Urinary bladder (tissue), 3 donors: ENCODE measurements at regions not wholly inside any gene's neighbourhood (a gene's known extent, or its start where the extent isn't known, plus 50 kb on each side); places are given as distances from the start of the nearest gene placed in this dataset.

Experiments
- DNase-seq: peaks from one replicate; pipeline ENCODE4 v3.0.0-alpha.2; 2015; ENCODE audit errors: extremely low spot score
- H3K27ac ChIP-seq: one replicate; pipeline ENCODE4 v1.5.1; 2013; ENCODE audit warnings: low read depth, mild to moderate bottlenecking, moderate library complexity
- H3K36me3 ChIP-seq: one replicate; pipeline ENCODE4 v1.6.1; 2013; ENCODE audit warnings: mild to moderate bottlenecking, moderate library complexity; ENCODE audit not compliant: insufficient read depth
- H3K4me1 ChIP-seq: one replicate; pipeline ENCODE4 v1.6.1; 2013; ENCODE audit warnings: mild to moderate bottlenecking, moderate library complexity; ENCODE audit not compliant: insufficient read depth
- H3K4me3 ChIP-seq: one replicate; pipeline ENCODE4 v1.5.1; 2013; ENCODE audit warnings: low read depth, low read length
- WGBS: extraction: QIAGEN DNeasy Blood & Tissue Kit; methylation state at CpG from one replicate; pipeline ENCODE4 v1.1.7; 2013; 5-methylcytosine and 5-hydroxymethylcytosine counted together
- donor health status: healthy with polysubstance abuse.
- donor health status: healthy.

DNA sequence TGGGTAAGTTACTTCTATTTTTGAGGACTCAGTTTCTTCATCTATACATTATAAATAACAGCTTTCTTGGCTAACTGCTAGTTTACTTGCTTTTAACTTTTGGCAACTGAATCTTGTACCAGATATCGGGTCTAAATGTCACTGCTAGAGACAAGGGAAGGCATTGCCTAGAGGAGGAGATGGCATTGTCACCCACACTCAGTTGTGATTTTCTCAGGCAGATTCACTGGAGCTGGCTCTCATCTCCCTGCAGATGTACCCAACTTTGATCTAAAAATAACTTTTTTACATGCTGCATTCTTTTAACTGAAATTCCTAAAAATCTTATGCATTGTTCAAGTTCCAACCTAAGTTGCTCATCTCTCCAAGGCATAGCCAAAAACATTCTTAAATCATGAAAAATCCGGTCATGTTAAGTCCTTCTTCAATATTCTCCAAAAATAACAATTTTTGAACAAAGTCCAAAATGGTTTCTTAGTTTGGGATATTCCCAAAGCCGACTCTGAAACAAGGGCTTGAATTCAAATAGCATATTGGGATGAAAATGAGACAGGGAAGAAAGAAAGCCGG lies 469.0 kb upstream of the BOD1L1 start:
- WGBS: 68% methylated on average over 4 of the region's 4 CpGs
- Histone ChIP-seq H3K4me3 (no peak overlapping the region), H3K36me3 (no peaks in the 10 kb centered on the region), H3K4me1 (no peaks in the 10 kb centered on the region), H3K27ac (no peak overlapping the region)
- DNase-seq: no peak

DNA sequence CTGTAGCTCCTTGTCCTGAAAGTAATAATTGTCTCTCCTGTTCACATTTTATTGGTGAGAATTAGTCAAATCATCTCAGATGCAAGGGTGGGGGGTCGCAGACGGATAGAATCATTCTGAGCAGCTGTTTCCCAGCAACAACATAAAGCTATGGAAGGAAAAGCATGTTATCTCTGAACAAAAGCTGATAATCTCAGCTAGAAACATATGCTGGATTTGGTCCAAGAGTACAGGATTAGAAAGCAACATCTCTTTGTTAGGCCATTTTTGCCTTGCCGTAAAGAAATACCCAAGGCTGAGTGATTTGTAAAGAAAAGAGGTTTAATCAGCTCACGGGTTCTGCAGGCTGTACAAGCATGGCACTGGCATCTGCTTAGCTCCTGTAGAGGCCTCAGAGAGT lies 472.8 kb upstream of the BOD1L1 start:
- no peaks in the 10 kb centered on the region for H3K4me1 ChIP-seq
- no peak for DNase-seq
- no peaks in the 10 kb centered on the region for H3K36me3 ChIP-seq
- H3K27ac ChIP-seq: no peak overlapping the region
- H3K4me3 ChIP-seq: no peak overlapping the region
- 21% methylated on average over 4 of the region's 4 CpGs for WGBS

- H3K36me3 ChIP-seq: no peaks in the 10 kb centered on the region
- WGBS: 77% methylated on average over 2 of the region's 2 CpGs
- H3K4me3 ChIP-seq: no peak overlapping the region
- DNase-seq: no peak
- H3K4me1 ChIP-seq: no peaks in the 10 kb centered on the region
- H3K27ac ChIP-seq: no peak overlapping the region
Observed at GRCh38 chr4:14110407-14110806, 482.9 kb upstream of the BOD1L1 start.

DNA sequence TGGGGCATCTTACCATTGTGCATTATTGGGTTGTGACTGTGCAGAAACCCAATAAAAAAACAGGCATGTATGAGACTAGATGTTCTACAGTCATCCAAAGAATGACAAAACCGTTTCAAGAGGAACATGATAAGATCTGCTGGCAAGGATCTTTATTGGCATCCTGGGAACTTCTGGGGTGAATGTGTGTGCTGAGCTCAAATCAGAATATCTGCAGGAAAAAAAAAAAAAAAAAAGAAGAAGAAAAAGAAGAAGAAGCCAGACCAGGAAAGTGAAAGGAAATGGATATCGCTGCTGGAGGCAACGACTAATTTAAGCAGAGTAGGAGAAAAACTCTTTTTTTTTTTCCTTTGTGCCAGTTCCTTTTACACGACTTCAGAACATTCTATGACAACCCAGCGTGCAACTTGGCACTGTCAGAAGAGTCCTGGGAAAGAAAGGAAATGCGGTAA lies 484.2 kb upstream of the BOD1L1 start:
- Histone ChIP-seq H3K27ac (no peak overlapping the region), H3K4me3 (no peak overlapping the region), H3K4me1 (no peaks in the 10 kb centered on the region), H3K36me3 (no peaks in the 10 kb centered on the region)
- 32% methylated on average over 6 of the region's 6 CpGs for WGBS
- no peak for DNase-seq

DNA sequence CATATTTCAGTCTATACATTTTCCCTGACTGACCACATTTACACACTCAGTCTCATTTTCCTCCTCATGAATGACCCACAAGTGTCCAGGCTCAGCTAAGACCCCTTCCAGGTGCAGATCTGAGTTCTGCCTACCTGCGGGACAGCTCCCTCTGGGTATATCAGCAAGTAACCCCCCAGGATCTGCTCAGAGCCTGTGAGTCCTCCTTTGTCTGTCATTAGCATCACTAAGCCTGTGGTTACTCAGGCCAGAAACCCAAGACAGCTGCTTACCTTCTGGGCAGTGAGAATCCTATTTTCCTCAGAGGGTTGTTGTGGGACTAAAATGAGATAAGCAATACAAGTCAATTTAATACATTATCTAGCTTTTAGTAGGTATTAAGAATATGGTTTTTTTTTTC lies 487.6 kb upstream of the BOD1L1 start:
- DNase-seq: no peak
- WGBS: 78% methylated on average over 1 of the region's 1 CpG
- Histone ChIP-seq H3K4me1 (no peaks in the 10 kb centered on the region), H3K4me3 (no peak overlapping the region), H3K36me3 (no peaks in the 10 kb centered on the region), H3K27ac (no peak overlapping the region)

DNA sequence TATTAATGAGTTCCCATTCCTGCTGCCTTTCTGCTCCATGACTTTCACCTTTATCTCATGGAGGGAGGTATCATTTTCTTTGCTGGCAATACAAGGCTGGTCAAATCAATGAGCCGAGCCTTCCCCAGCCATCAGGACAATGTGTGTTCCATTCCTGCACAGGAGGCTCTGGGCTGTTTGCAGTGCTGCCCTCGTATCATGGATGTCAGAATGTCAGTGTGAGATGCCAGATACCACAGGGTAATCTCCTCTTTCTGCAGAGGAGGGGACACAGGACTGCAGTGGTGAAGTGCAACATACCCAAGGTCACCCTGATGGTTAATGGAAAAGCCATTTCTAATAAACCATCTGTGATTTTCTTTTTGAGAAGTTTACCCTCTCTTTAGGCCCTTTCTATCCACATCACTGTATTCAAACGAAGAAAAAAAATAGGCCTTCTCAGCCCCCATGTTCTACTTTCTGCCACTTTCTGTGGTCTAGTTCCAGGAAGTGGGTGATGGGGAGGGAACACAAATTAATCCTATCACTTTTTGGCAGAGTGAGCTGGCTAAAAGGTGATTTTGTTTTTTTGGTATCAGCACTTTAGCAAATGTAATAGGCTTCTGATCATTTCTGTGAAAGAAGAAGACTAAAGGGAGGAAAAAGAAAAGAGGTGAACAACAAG lies 490.2 kb upstream of the BOD1L1 start:
- H3K36me3 ChIP-seq: no peaks in the 10 kb centered on the region
- WGBS: 63% methylated on average over 3 of the region's 3 CpGs
- no peak overlapping the region for H3K4me3 ChIP-seq
- no peak overlapping the region for H3K27ac ChIP-seq
- no peak for DNase-seq
- no peaks in the 10 kb centered on the region for H3K4me1 ChIP-seq

DNA sequence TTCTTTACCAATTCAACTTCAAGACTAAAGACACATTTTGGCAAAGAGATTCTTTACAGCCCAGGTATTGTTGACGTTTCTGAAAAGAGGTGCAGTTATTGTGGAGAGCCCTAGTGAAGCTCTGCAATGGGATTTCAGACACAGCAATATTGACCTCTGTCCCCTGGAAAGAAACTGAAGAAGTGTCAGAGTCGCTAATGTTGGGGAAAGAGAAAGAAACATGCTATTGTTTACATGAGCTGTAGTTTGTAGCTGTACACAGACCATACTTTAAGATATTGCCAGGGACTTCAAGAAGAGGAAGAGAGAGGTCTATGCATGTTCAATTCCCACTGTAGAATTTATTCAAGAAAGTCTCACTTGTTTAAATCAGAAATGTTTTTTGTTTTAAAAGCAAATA lies 497.3 kb upstream of the BOD1L1 start:
- no peaks in the 10 kb centered on the region for H3K4me1 ChIP-seq
- H3K27ac ChIP-seq: no peak overlapping the region
- DNase-seq: no peak
- H3K4me3 ChIP-seq: no peak overlapping the region
- H3K36me3 ChIP-seq: no peaks in the 10 kb centered on the region
- WGBS: 39% methylated on average over 2 of the region's 2 CpGs

GRCh38 chr4:14125375-14126129 lies 498.0 kb upstream of the BOD1L1 start:
- Histone ChIP-seq H3K36me3 (no peaks in the 10 kb centered on the region), H3K4me1 (no peaks in the 10 kb centered on the region), H3K27ac (no peak overlapping the region), H3K4me3 (no peak overlapping the region)
- no peak for DNase-seq
- 32% methylated on average over 1 of the region's 1 CpG for WGBS

DNA sequence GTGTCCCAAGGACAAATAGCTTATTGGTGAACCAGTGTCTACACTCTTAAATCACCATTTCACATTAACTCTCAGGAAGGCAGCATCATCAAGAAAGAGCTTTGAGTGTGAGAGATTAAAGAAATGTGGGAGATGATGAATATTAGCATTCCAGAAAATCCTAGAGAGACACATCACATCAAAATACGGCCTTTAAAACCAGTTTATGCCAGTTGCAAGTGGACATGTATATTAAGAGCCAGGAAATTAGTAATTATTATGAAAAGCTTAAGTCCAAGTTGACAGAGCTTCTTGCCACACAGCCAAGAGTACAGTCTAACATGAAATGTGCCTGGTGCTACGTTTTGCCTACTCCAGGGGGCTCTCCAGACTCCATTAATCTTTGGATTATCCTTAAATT lies 503.0 kb upstream of the BOD1L1 start:
- no peak overlapping the region for H3K27ac ChIP-seq
- no peaks in the 10 kb centered on the region for H3K4me1 ChIP-seq
- WGBS: 31% methylated on average over 2 of the region's 2 CpGs
- DNase-seq: no peak
- no peaks in the 10 kb centered on the region for H3K36me3 ChIP-seq
- H3K4me3 ChIP-seq: no peak overlapping the region

- DNase-seq: no peak
- H3K4me1 ChIP-seq: no peaks in the 10 kb centered on the region
- H3K4me3 ChIP-seq: no peak overlapping the region
- H3K36me3 ChIP-seq: no peaks in the 10 kb centered on the region
- WGBS: 48% methylated on average over 1 of the region's 1 CpG
- no peak overlapping the region for H3K27ac ChIP-seq
Observed at GRCh38 chr4:14131335-14131734, 503.8 kb upstream of the BOD1L1 start.

DNA sequence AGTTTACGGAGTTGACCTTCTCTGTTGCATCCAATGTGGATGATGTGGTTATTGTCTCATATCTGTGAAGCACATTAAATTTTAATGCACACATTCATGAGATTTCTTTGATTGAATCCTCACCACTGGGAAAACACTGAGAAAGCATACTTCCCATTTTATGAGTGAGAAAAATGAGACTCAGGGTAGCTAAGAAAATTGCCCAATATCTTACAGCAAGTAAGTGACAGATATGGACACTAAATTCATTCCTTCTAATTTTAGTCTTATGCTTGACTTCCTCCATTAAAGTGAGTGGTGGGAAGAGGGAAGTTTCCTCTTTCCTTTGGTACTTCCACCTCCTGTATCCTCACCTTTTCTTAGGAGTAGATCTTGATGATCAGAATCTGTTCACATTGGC lies 504.8 kb upstream of the BOD1L1 start:
- 95% methylated on average over 1 of the region's 1 CpG for WGBS
- H3K4me3 ChIP-seq: no peak overlapping the region
- no peaks in the 10 kb centered on the region for H3K36me3 ChIP-seq
- H3K4me1 ChIP-seq: no peaks in the 10 kb centered on the region
- H3K27ac ChIP-seq: no peak overlapping the region
- no peak for DNase-seq

GRCh38 chr4:14138106-14138505 lies 510.6 kb upstream of the BOD1L1 start:
- H3K4me1 ChIP-seq: no peaks in the 10 kb centered on the region
- no peak overlapping the region for H3K4me3 ChIP-seq
- H3K27ac ChIP-seq: no peak overlapping the region
- H3K36me3 ChIP-seq: no peaks in the 10 kb centered on the region
- DNase-seq: no peak

GRCh38 chr4:14143892-14144291 lies 516.4 kb upstream of the BOD1L1 start:
- H3K4me3 ChIP-seq: no peak overlapping the region
- H3K27ac ChIP-seq: no peak overlapping the region
- no peaks in the 10 kb centered on the region for H3K4me1 ChIP-seq
- 38% methylated on average over 1 of the region's 1 CpG for WGBS
- DNase-seq: no peak
- no peaks in the 10 kb centered on the region for H3K36me3 ChIP-seq
